A673 (cell line): ENCODE measurements at regions not wholly inside any gene's neighbourhood (a gene's known extent, or its start where the extent isn't known, plus 50 kb on each side); places are given as distances from the start of the nearest gene placed in this dataset.

Source experiments
- BruUV-seq: library from RNA; stranded (reverse); fragments of 400-500 nt; replicated peaks from 2 replicates; lab custom pipeline; 2021; lab: Mats Ljungman, UMichigan
- CTCF ChIA-PET: fragments of 300-600 bp; sonication (Branson Sonifier 250); formaldehyde crosslinking; loops from one replicate; lab custom pipeline; 2022; ENCODE audit warnings: antibody characterized with exemption; lab: Charles Lee
- POLR2A ChIA-PET: fragments of 300-600 bp; sonication (Branson Sonifier 250); formaldehyde crosslinking; loops from one replicate; lab custom pipeline; 2022; ENCODE audit warnings: antibody characterized with exemption; ENCODE audit not compliant: low non-redundant PET; lab: Charles Lee
- DNase-seq: peaks from one replicate; pipeline ENCODE4 v3.0.0-alpha.2; 2015; ENCODE audit warnings: low spot score
- H3K27ac ChIP-seq: fragments of 200-600 bp; sonication (generic); 2 replicates; pipeline ENCODE4 v1.5.1; 2016; ENCODE audit warnings: mixed run types, low read depth, mild to moderate bottlenecking, mixed read lengths, antibody characterized with exemption, low read length; ENCODE audit not compliant: poor library complexity, severe bottlenecking
- H3K27me3 ChIP-seq: fragments of 200-600 bp; sonication (generic); replicated peaks from 2 replicates; pipeline ENCODE4 v1.6.1; 2017; ENCODE audit warnings: mixed run types, low read depth, mild to moderate bottlenecking, mixed read lengths, antibody characterized with exemption, low read length; ENCODE audit not compliant: insufficient read depth, poor library complexity
- H3K36me3 ChIP-seq: fragments of 200-600 bp; sonication (generic); 2 replicates; pipeline ENCODE4 v1.6.1; 2016; ENCODE audit warnings: mixed run types, mild to moderate bottlenecking, mixed read lengths, antibody characterized with exemption, low read length; ENCODE audit not compliant: insufficient read depth, poor library complexity, severe bottlenecking
- H3K4me1 ChIP-seq: fragments of 200-600 bp; sonication (generic); 2 replicates; pipeline ENCODE4 v1.6.1; 2017; ENCODE audit warnings: mixed run types, mild to moderate bottlenecking, mixed read lengths, antibody characterized with exemption, low read length; ENCODE audit not compliant: insufficient read depth, poor library complexity, severe bottlenecking
- H3K4me3 ChIP-seq: fragments of 200-600 bp; sonication (generic); 2 replicates; pipeline ENCODE4 v1.5.1; 2016; ENCODE audit warnings: low read depth, mixed run types, mild to moderate bottlenecking, mixed read lengths, low read length; ENCODE audit not compliant: poor library complexity, severe bottlenecking
- H3K9me3 ChIP-seq: fragments of 200-600 bp; sonication (generic); 2 replicates; pipeline ENCODE4 v1.6.1; 2016; ENCODE audit warnings: mixed run types, low read depth, mild to moderate bottlenecking, mixed read lengths, antibody characterized with exemption, low read length; ENCODE audit not compliant: poor library complexity, severe bottlenecking
- EZH2 ChIP-seq: fragments of 200-600 bp; sonication (generic); IDR thresholded peaks from 2 replicates; pipeline ENCODE4 v1.6.1; 2017; ENCODE audit warnings: borderline replicate concordance, low read depth, mild to moderate bottlenecking, mixed read lengths, antibody characterized with exemption, low read length; ENCODE audit not compliant: poor library complexity, severe bottlenecking
- intact Hi-C: fragments of 100-400 bp; cut with micrococcal nuclease; formaldehyde crosslinking; loops from one replicate; pipeline ENCODE4 v1.10.0; 2022; ENCODE audit not compliant: unreplicated experiment
- TF ChIP-seq, protein P1 (sequence below): fragments of 300-800, 200-600 bp; sonication (generic); conservative IDR thresholded peaks from 2 replicates; pipeline ENCODE4 v1.5.1; 2017; ENCODE audit warnings: low read depth, mild to moderate bottlenecking, antibody characterized with exemption, low read length, moderate library complexity, mixed read lengths

DNA sequence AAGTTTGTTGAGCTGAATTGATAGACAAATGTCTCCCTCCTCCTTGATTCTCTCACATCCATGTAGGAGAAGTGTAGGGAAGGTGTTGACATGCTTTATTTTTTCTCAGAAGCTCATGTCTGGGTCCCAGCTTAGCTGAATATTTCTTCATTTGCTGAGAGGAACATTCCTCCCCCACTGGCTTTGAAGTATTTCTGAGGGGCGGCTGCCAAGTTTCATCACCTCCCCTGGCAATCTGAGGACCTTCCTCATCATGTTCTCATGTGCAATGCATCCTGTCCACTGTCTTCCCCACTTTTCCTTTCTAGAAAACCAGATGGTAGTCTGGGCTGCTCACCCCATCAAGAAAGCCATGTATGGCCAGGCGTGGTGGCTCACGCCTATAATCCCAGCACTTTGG is 168.9 kb upstream of the RGMA start:
- DNase-seq = no peak
- no peak overlapping the region for H3K27ac ChIP-seq
- no peak overlapping the region for H3K4me3 ChIP-seq
- no peaks in the 10 kb centered on the region for H3K27me3 ChIP-seq
- BruUV-seq = no TSS peak
- no peak for TF ChIP-seq EZH2
- TF ChIP-seq, protein P1, sequence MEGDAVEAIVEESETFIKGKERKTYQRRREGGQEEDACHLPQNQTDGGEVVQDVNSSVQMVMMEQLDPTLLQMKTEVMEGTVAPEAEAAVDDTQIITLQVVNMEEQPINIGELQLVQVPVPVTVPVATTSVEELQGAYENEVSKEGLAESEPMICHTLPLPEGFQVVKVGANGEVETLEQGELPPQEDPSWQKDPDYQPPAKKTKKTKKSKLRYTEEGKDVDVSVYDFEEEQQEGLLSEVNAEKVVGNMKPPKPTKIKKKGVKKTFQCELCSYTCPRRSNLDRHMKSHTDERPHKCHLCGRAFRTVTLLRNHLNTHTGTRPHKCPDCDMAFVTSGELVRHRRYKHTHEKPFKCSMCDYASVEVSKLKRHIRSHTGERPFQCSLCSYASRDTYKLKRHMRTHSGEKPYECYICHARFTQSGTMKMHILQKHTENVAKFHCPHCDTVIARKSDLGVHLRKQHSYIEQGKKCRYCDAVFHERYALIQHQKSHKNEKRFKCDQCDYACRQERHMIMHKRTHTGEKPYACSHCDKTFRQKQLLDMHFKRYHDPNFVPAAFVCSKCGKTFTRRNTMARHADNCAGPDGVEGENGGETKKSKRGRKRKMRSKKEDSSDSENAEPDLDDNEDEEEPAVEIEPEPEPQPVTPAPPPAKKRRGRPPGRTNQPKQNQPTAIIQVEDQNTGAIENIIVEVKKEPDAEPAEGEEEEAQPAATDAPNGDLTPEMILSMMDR = no peak
- intact Hi-C loops = no loop called here
- H3K4me1 ChIP-seq = no peaks in the 10 kb centered on the region
- POLR2A ChIA-PET = no interaction called here
- no peaks in the 10 kb centered on the region for H3K9me3 ChIP-seq
- no peaks in the 10 kb centered on the region for H3K36me3 ChIP-seq
- CTCF ChIA-PET = no interaction called here

DNA sequence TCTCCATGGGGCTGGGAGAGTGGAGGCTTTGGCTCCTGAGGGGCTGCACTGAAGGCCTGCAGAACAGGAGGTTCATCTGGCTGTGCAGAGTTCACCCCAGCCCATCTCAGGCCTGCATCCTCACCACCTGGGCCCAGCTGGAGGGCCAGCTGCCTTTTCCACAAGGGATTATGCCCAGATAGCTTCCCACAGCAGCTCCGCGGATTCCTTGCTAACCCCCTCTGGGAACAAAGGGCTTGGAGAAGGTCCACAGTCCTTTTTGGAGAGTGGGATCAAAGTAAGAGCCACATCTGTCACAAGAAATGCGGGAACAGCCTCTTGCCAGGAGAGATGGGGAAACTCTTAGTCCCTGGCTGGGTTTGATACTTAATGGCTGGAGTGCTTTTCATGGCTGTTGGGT is 164.7 kb upstream of the RGMA start:
- H3K27ac ChIP-seq = no peak overlapping the region
- H3K36me3 ChIP-seq = no peaks in the 10 kb centered on the region
- CTCF ChIA-PET = no interaction called here
- POLR2A ChIA-PET = no interaction called here
- BruUV-seq = no TSS peak
- no peaks in the 10 kb centered on the region for H3K4me1 ChIP-seq
- H3K4me3 ChIP-seq = no peak overlapping the region
- TF ChIP-seq EZH2 = no peak
- TF ChIP-seq, protein P1 = no peak
- intact Hi-C loops = no loop called here
- H3K9me3 ChIP-seq = no peaks in the 10 kb centered on the region
- H3K27me3 ChIP-seq = no peaks in the 10 kb centered on the region
- DNase-seq = no peak

DNA sequence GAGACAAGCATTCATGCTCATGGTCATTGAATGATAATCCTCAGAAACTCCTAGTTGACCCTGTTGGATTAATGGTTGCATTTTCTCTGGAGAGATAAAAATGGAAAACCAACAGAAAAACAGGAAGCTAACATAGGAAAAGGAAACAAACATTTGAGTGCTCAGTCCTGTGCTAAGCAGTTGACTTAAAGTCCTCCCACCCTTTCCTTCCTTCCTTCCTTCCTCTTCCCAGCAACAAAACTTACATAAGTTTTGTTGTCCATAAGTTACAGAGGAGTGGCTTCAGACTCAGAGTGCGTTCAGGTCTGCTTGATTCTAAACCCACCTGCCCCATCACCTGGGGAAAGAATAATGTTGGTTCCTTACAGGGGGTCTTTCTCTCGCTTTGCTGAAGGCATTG is 163.8 kb upstream of the RGMA start:
- BruUV-seq = no TSS peak

More for the DNA sequence above, 163.8 kb upstream of the RGMA start:
- H3K4me1 ChIP-seq = no peaks in the 10 kb centered on the region
- no peak for DNase-seq
- CTCF ChIA-PET = no interaction called here
- H3K4me3 ChIP-seq = no peak overlapping the region
- no peaks in the 10 kb centered on the region for H3K27me3 ChIP-seq
- H3K9me3 ChIP-seq = no peaks in the 10 kb centered on the region
- no peaks in the 10 kb centered on the region for H3K36me3 ChIP-seq
- TF ChIP-seq, protein P1 = no peak
- no peak for TF ChIP-seq EZH2
- intact Hi-C loops = no loop called here
- H3K27ac ChIP-seq = no peak overlapping the region
- POLR2A ChIA-PET = no interaction called here
